ENCODE measurements at regions not wholly inside any gene's neighbourhood (a gene's known extent, or its start where the extent isn't known, plus 50 kb on each side); places are given as distances from the start of the nearest gene placed in this dataset.

- Mint-ChIP-seq H3K27me3 (ENCODE audit: insufficient read depth, low read depth, poor library complexity) (no peaks in the 10 kb centered on the region), H3K4me3 (no peak overlapping the region), H3K27ac (no peak overlapping the region), H3K36me3 (ENCODE audit: low read depth) (no peaks in the 10 kb centered on the region), H3K4me1 (peaks cover 1% of the 10 kb centered on the region; the same call in 2 of the 3 replicates), H3K9me3 (no peaks in the 10 kb centered on the region)
- Histone ChIP-seq H3K9me2 (ENCODE audit: insufficient read depth) (peaks cover 4% of the 10 kb centered on the region; the same call in 1 of the 2 replicates), H3K4me2 (no peak overlapping the region), H3K4me1 (ENCODE audit: insufficient read depth) (no peaks in the 10 kb centered on the region), H3F3A (replicated peaks; ENCODE audit: low read depth) (no peaks in the 10 kb centered on the region), H3K27ac (ENCODE audit: low read depth) (no peak overlapping the region), H2AFZ (no peak overlapping the region), H3K36me3 (ENCODE audit: insufficient read depth) (no peaks in the 10 kb centered on the region), H3K4me3 (no peak overlapping the region), H4K20me1 (replicated peaks; ENCODE audit: insufficient read depth) (no peaks in the 10 kb centered on the region), H3K79me2 (replicated peaks; ENCODE audit: insufficient read depth) (no peaks in the 10 kb centered on the region), H3K27me3 (ENCODE audit: insufficient read depth) (no peaks in the 10 kb centered on the region)
- no peak for TF ChIP-seq POLR2AphosphoS5 (IDR thresholded peaks at IDR 0.05; ENCODE audit: low read depth)
- no peak for TF ChIP-seq EZH2 (IDR thresholded peaks at IDR 0.05; ENCODE audit: low read depth, unreplicated experiment)
- no peak for DNase-seq (ENCODE audit: low spot score)
- ATAC-seq, result no peak
These were observed 328.9 kb downstream of the LTN1 start for GRCh38 chr21:28663754-28664153.

DNA sequence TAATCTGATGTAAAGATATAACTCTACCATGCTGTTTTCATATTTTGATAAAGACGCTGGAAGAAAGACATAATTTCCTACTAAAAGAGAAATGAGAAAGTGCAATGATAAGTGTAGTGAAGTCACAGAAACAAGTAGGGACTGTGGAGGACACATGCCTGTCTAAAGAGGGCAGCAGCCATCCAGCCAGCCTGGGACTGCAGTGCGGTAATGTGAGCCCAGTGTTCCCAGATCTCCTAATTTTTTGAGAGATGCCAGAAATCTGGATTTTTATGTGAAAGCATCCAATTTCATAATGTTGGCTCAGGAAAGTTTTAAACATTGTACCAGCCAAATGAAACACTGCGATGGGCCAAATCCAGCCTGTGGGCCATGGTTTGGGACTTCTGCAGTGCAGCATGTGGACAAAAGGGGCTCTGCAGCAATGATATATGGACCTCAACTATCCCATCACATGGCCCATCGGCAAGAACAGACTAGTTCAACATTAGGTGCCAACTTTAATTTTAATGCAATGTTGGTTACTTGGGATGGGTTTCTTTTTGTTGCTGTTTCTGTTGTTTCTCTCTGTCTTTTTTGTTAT, 329.5 kb downstream of the LTN1 start:
- H3K27ac Mint-ChIP-seq, result no peak overlapping the region
- DNase-seq (ENCODE audit: low spot score) (no peak), ATAC-seq (no peak)
- Histone ChIP-seq H3K36me3 (ENCODE audit: insufficient read depth) (no peaks in the 10 kb centered on the region), H3K4me3 (no peak overlapping the region), H3K27me3 (ENCODE audit: insufficient read depth) (no peaks in the 10 kb centered on the region), H2AFZ (no peak overlapping the region), H4K20me1 (replicated peaks; ENCODE audit: insufficient read depth) (no peaks in the 10 kb centered on the region), H3K79me2 (replicated peaks; ENCODE audit: insufficient read depth) (no peaks in the 10 kb centered on the region), H3K4me2 (no peak overlapping the region), H3K4me1 (ENCODE audit: insufficient read depth) (no peaks in the 10 kb centered on the region), H3K27ac (ENCODE audit: low read depth) (no peak overlapping the region), H3K9me2 (ENCODE audit: insufficient read depth) (peaks cover under 1% of the 10 kb centered on the region; the same call in 1 of the 2 replicates), H3F3A (replicated peaks; ENCODE audit: low read depth) (no peaks in the 10 kb centered on the region)
- peaks cover 3% of the 10 kb centered on the region; the same call in 2 of the 3 replicates for H3K4me1 Mint-ChIP-seq
- H3K27me3 Mint-ChIP-seq (ENCODE audit: insufficient read depth, low read depth, poor library complexity), result no peaks in the 10 kb centered on the region
- TF ChIP-seq ZNF331 (CRISPR knock-in tag; IDR thresholded peaks at IDR 0.05; ENCODE audit: low read depth), result no peak
- TF ChIP-seq, protein P1, sequence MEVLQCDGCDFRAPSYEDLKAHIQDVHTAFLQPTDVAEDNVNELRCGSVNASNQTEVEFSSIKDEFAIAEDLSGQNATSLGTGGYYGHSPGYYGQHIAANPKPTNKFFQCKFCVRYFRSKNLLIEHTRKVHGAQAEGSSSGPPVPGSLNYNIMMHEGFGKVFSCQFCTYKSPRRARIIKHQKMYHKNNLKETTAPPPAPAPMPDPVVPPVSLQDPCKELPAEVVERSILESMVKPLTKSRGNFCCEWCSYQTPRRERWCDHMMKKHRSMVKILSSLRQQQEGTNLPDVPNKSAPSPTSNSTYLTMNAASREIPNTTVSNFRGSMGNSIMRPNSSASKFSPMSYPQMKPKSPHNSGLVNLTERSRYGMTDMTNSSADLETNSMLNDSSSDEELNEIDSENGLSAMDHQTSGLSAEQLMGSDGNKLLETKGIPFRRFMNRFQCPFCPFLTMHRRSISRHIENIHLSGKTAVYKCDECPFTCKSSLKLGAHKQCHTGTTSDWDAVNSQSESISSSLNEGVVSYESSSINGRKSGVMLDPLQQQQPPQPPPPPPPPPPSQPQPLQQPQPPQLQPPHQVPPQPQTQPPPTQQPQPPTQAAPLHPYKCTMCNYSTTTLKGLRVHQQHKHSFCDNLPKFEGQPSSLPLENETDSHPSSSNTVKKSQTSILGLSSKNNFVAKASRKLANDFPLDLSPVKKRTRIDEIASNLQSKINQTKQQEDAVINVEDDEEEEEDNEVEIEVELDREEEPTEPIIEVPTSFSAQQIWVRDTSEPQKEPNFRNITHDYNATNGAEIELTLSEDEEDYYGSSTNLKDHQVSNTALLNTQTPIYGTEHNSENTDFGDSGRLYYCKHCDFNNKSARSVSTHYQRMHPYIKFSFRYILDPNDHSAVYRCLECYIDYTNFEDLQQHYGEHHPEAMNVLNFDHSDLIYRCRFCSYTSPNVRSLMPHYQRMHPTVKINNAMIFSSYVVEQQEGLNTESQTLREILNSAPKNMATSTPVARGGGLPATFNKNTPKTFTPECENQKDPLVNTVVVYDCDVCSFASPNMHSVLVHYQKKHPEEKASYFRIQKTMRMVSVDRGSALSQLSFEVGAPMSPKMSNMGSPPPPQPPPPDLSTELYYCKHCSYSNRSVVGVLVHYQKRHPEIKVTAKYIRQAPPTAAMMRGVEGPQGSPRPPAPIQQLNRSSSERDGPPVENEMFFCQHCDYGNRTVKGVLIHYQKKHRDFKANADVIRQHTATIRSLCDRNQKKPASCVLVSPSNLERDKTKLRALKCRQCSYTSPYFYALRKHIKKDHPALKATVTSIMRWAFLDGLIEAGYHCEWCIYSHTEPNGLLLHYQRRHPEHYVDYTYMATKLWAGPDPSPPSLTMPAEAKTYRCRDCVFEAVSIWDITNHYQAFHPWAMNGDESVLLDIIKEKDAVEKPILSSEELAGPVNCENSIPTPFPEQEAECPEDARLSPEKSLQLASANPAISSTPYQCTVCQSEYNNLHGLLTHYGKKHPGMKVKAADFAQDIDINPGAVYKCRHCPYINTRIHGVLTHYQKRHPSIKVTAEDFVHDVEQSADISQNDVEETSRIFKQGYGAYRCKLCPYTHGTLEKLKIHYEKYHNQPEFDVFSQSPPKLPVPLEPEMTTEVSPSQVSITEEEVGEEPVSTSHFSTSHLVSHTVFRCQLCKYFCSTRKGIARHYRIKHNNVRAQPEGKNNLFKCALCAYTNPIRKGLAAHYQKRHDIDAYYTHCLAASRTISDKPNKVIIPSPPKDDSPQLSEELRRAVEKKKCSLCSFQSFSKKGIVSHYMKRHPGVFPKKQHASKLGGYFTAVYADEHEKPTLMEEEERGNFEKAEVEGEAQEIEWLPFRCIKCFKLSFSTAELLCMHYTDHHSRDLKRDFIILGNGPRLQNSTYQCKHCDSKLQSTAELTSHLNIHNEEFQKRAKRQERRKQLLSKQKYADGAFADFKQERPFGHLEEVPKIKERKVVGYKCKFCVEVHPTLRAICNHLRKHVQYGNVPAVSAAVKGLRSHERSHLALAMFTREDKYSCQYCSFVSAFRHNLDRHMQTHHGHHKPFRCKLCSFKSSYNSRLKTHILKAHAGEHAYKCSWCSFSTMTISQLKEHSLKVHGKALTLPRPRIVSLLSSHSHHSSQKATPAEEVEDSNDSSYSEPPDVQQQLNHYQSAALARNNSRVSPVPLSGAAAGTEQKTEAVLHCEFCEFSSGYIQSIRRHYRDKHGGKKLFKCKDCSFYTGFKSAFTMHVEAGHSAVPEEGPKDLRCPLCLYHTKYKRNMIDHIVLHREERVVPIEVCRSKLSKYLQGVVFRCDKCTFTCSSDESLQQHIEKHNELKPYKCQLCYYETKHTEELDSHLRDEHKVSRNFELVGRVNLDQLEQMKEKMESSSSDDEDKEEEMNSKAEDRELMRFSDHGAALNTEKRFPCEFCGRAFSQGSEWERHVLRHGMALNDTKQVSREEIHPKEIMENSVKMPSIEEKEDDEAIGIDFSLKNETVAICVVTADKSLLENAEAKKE (CRISPR knock-in tag; IDR thresholded peaks at IDR 0.05), result no peak
- TF ChIP-seq CTCF (conservative IDR thresholded peaks at IDR 0.05; ENCODE audit: low read depth in 2 of 2), result peak; percentile 10 to 32; a peak in 2 of 4 replicates
- no peak overlapping the region for H3K4me3 Mint-ChIP-seq
- no peaks in the 10 kb centered on the region for H3K9me3 Mint-ChIP-seq
- H3K36me3 Mint-ChIP-seq (ENCODE audit: low read depth), result no peaks in the 10 kb centered on the region

Measured in GM23338 (cell line).